Transverse colon (tissue), 4 donors: ENCODE measurements at regions not wholly inside any gene's neighbourhood (a gene's known extent, or its start where the extent isn't known, plus 50 kb on each side); places are given as distances from the start of the nearest gene placed in this dataset.
A peak's percentile ranks its signal among the peaks of the same experiment; 100 is the strongest.
"Not testable (repeated sequence)": the region's sequence is repeated elsewhere in the genome, so short reads cannot be mapped to it uniquely, and the experiment has no call there.

ENCODE experiments used
- DNase-seq: peaks from one replicate; pipeline ENCODE4 v3.0.0-alpha.2; 2019
- H3K27ac ChIP-seq, 4 donors: fragments of 200-600 bp; sonication (generic); 2 replicates each; pipeline ENCODE4 v1.5.1; 2016 to 2018; ENCODE audit warnings: inconsistent platforms in 4 of 4
- H3K27me3 ChIP-seq: fragments of 200-600 bp; sonication (generic); 2 replicates; pipeline ENCODE4 v1.5.1; 2017; ENCODE audit warnings: inconsistent platforms
- H3K36me3 ChIP-seq, 4 donors: fragments of 200-600 bp; sonication (generic); 2 replicates each; pipeline ENCODE4 v1.5.1; 2017 to 2019; ENCODE audit warnings: inconsistent platforms in 4 of 4
- H3K4me1 ChIP-seq, 4 donors: fragments of 200-600 bp; sonication (generic); 2 replicates each; pipeline ENCODE4 v1.5.1; 2017 to 2020; ENCODE audit warnings: inconsistent platforms in 4 of 4
- H3K4me3 ChIP-seq, 4 donors: fragments of 200-600 bp; sonication (generic); 1 replicate in 1 of 4; 2 replicates in 3 of 4; pipeline versions ENCODE4 v1.5.1 to v1.6.1; 2017 to 2019; ENCODE audit warnings: inconsistent platforms in 4 of 4
- H3K9me3 ChIP-seq, 2 donors: fragments of 200-600 bp; sonication (generic); 2 replicates each; pipeline ENCODE4 v1.5.1; 2017 to 2019; ENCODE audit warnings: inconsistent platforms in 2 of 2
- CTCF ChIP-seq, 5 experiments: fragments of 200-600 bp in 3 of 5; fragments of 450-650 bp in 2 of 5; sonication (generic) in 3 of 5; IDR thresholded peaks; 1 replicate in 2 of 5; 2 replicates in 3 of 5; pipeline ENCODE4 v1.5.1; 2016 to 2017; ENCODE audit warnings: antibody characterized with exemption in 5 of 5, inconsistent platforms in 3 of 5, mild to moderate bottlenecking in 2 of 5, moderate library complexity in 1 of 5
- EP300 ChIP-seq: sonication (generic); formaldehyde crosslinking; IDR thresholded peaks from one replicate; pipeline ENCODE4 v1.6.1; 2017; ENCODE audit warnings: antibody characterized with exemption, low read depth
- POLR2A ChIP-seq: fragments of 450-650 bp; IDR thresholded peaks from one replicate; pipeline ENCODE4 v1.6.1; 2016; ENCODE audit warnings: antibody characterized with exemption, mild to moderate bottlenecking, moderate library complexity
- POLR2AphosphoS5 ChIP-seq, 3 donors: sonication (generic); formaldehyde crosslinking; IDR thresholded peaks; one replicate each; pipeline ENCODE4 v1.6.1; 2016; ENCODE audit warnings: antibody characterized with exemption in 3 of 3
- WGBS, 2 donors: methylation state at CpG; one replicate each; pipeline ENCODE4 v1.1.5; 2018; ENCODE audit warnings: low coverage in 1 of 2; 5-methylcytosine and 5-hydroxymethylcytosine counted together
- in situ Hi-C, 4 donors: fragments of 200-750 bp; cut with MboI; loops; one replicate each; pipeline versions ENCODE4 v1.15.0 to v1.15.1; 2017; ENCODE audit warnings: low sequenced_read_pairs in 3 of 4, low pct_ligation_motif_present in 1 of 4, low pct_unique_long_range_greater_than_20kb in 1 of 4
- intact Hi-C: fragments of 100-400 bp; cut with DNase I; formaldehyde crosslinking; loops from one replicate; pipeline ENCODE4 v1.15.1; 2023; ENCODE audit warnings: low total_unique reads

GRCh38 chr1:25171013-25171412, 61.3 kb downstream of the SYF2 start:
- H3K9me3 ChIP-seq, H3K27me3 ChIP-seq, H3K4me3 ChIP-seq, DNase-seq, H3K27ac ChIP-seq, intact Hi-C loops, H3K36me3 ChIP-seq, in situ Hi-C loops: not testable (repeated sequence)
- 92 to 94% methylated on average over 1 to 4 of the region's 4 CpGs for WGBS, 2 donors
- peaks cover 13 to 24% (median 17%) of the 10 kb centered on the region in 4 donors for H3K4me1 ChIP-seq

GRCh38 chr1:25170439-25170838, 61.9 kb downstream of the SYF2 start:
- no peak overlapping the region for H3K27ac ChIP-seq
- no peaks in the 10 kb centered on the region for H3K27me3 ChIP-seq
- in situ Hi-C loops (no loop called here), intact Hi-C loops (no loop called here)
- no peaks in the 10 kb centered on the region for H3K9me3 ChIP-seq
- no peak for DNase-seq
- 88% methylated on average over 6 of the region's 6 CpGs; no CpG with 5 or more reads in 1 of the 2 donors for WGBS, 2 donors
- H3K4me3 ChIP-seq = no peak overlapping the region
- TF ChIP-seq CTCF (IDR thresholded peaks at IDR 0.05) (no peak), EP300 (no peak), POLR2A (no peak), POLR2AphosphoS5 (IDR thresholded peaks at IDR 0.05) (no peak)
- H3K36me3 ChIP-seq = no peaks in the 10 kb centered on the region
- H3K4me1 ChIP-seq = peaks cover 13 to 24% (median 17%) of the 10 kb centered on the region in 4 donors

GRCh38 chr1:25169610-25170009, 62.7 kb downstream of the SYF2 start:
- TF ChIP-seq POLR2A (no peak), CTCF (IDR thresholded peaks at IDR 0.05) (no peak), EP300 (no peak), POLR2AphosphoS5 (IDR thresholded peaks at IDR 0.05) (no peak)
- H3K27ac ChIP-seq = peak overlapping the region in 2 of 4 donors; percentile 81 to 84
- H3K4me3 ChIP-seq = no peak overlapping the region
- no peak for DNase-seq
- H3K4me1 ChIP-seq = peaks cover 13 to 24% (median 17%) of the 10 kb centered on the region in 4 donors
- intact Hi-C loops (no loop called here), in situ Hi-C loops (no loop called here)
- H3K36me3 ChIP-seq = no peaks in the 10 kb centered on the region
- H3K27me3 ChIP-seq = no peaks in the 10 kb centered on the region
- no peaks in the 10 kb centered on the region for H3K9me3 ChIP-seq
- 83 to 88% methylated on average over 5 to 8 of the region's 8 CpGs for WGBS, 2 donors

- H3K9me3 ChIP-seq = no peaks in the 10 kb centered on the region
- TF ChIP-seq POLR2A (no peak), EP300 (no peak), POLR2AphosphoS5 (IDR thresholded peaks at IDR 0.05) (no peak), CTCF (IDR thresholded peaks at IDR 0.05) (no peak)
- intact Hi-C loops (no loop called here), in situ Hi-C loops (no loop called here)
- peak overlapping the region; percentile 81 to 84 (median 82) for H3K27ac ChIP-seq
- peaks cover 13 to 24% (median 17%) of the 10 kb centered on the region in 4 donors for H3K4me1 ChIP-seq
- H3K36me3 ChIP-seq = no peaks in the 10 kb centered on the region
- H3K27me3 ChIP-seq = no peaks in the 10 kb centered on the region
- no peak overlapping the region for H3K4me3 ChIP-seq
- 85 to 91% methylated on average over 2 of the region's 2 CpGs for WGBS, 2 donors
- DNase-seq = no peak
These were observed 63.1 kb downstream of the SYF2 start for GRCh38 chr1:25169168-25169567.
